ENCODE measurements at regions not wholly inside any gene's neighbourhood (a gene's known extent, or its start where the extent isn't known, plus 50 kb on each side); places are given as distances from the start of the nearest gene placed in this dataset.

GRCh38 chrX:130974323-130974722 lies 71.3 kb upstream of the ENOX2 start:
- DNase-seq (ENCODE audit: low spot score): no peak

- DNase-seq (ENCODE audit: low spot score): peak; percentile 37
These were observed 72.9 kb upstream of the ENOX2 start for GRCh38 chrX:130975947-130976346.

- no peak for DNase-seq (ENCODE audit: low spot score)
These were observed 76.3 kb upstream of the ARHGAP36 start for GRCh38 chrX:130981836-130982235.

GRCh38 chrX:130984782-130985181 lies 73.4 kb upstream of the ARHGAP36 start:
- no peak for DNase-seq (ENCODE audit: low spot score)

- DNase-seq (ENCODE audit: low spot score): no peak
These were observed 70.9 kb upstream of the ARHGAP36 start for GRCh38 chrX:130987241-130987640.

- no peak for DNase-seq (ENCODE audit: low spot score)
These were observed 67.4 kb upstream of the ARHGAP36 start for GRCh38 chrX:130990723-130991122.

- peak; percentile 4 for DNase-seq (ENCODE audit: low spot score)
These were observed 63.5 kb upstream of the ARHGAP36 start for GRCh38 chrX:130994671-130995070.

- DNase-seq (ENCODE audit: low spot score): no peak
These were observed 62.7 kb upstream of the ARHGAP36 start for GRCh38 chrX:130995439-130995838.

- DNase-seq (ENCODE audit: low spot score): no peak
These were observed 60.8 kb upstream of the ARHGAP36 start for GRCh38 chrX:130997314-130997713.

- DNase-seq (ENCODE audit: low spot score): no peak
These were observed 58.8 kb upstream of the ARHGAP36 start for GRCh38 chrX:130999360-130999759.
